Gastroesophageal sphincter (tissue), 4 donors: ENCODE measurements at regions not wholly inside any gene's neighbourhood (a gene's known extent, or its start where the extent isn't known, plus 50 kb on each side); places are given as distances from the start of the nearest gene placed in this dataset.
"Not testable (repeated sequence)": the region's sequence is repeated elsewhere in the genome, so short reads cannot be mapped to it uniquely, and the experiment has no call there.

Source experiments
- ATAC-seq: fragments of 150-250 bp; one replicate; pipeline ENCODE4 v1.9.1; 2016; ENCODE audit warnings: mild to moderate bottlenecking, moderate library complexity
- H3K27ac ChIP-seq, 4 donors: fragments of 200-600 bp; sonication (generic) in 3 of 4; 1 replicate in 3 of 4; 2 replicates in 1 of 4; pipeline ENCODE4 v1.5.1; 2016 to 2019
- H3K27me3 ChIP-seq: fragments of 200-600 bp; sonication (generic); one replicate; pipeline ENCODE4 v1.5.1; 2019
- H3K36me3 ChIP-seq, 2 donors: fragments of 200-600 bp; sonication (generic); one replicate each; pipeline ENCODE4 v1.5.1; 2019; ENCODE audit warnings: control low read depth in 1 of 2
- H3K4me1 ChIP-seq, 3 donors: fragments of 200-600 bp; sonication (generic); 1 replicate in 2 of 3; 2 replicates in 1 of 3; pipeline ENCODE4 v1.5.1; 2016 to 2019; ENCODE audit warnings: control low read depth in 2 of 3
- H3K4me3 ChIP-seq, 2 donors: fragments of 200-600 bp; sonication (generic); one replicate each; pipeline ENCODE4 v1.5.1; 2019; ENCODE audit warnings: mild to moderate bottlenecking in 1 of 2, moderate library complexity in 1 of 2
- H3K9me3 ChIP-seq, 3 donors: fragments of 200-600 bp; sonication (generic); one replicate each; pipeline ENCODE4 v1.5.1; 2017 to 2019; ENCODE audit warnings: control low read depth in 2 of 3
- EP300 ChIP-seq: sonication (generic); formaldehyde crosslinking; IDR thresholded peaks from one replicate; pipeline ENCODE4 v1.6.1; 2017; ENCODE audit warnings: antibody characterized with exemption, mild to moderate bottlenecking
- POLR2A ChIP-seq, 2 donors: fragments of 450-650 bp; IDR thresholded peaks; one replicate each; pipeline ENCODE4 v1.6.1; 2017; ENCODE audit warnings: antibody characterized with exemption in 2 of 2, mild to moderate bottlenecking in 2 of 2, moderate library complexity in 1 of 2
- POLR2AphosphoS5 ChIP-seq: sonication (generic); formaldehyde crosslinking; IDR thresholded peaks from one replicate; pipeline ENCODE4 v1.6.1; 2017; ENCODE audit warnings: antibody characterized with exemption
- WGBS, 2 donors: methylation state at CpG; one replicate each; pipeline ENCODE4 v1.1.5; 2018; ENCODE audit warnings: low coverage in 1 of 2; 5-methylcytosine and 5-hydroxymethylcytosine counted together
- TF ChIP-seq, protein P1 (sequence below), 4 experiments: fragments of 200-600 bp in 2 of 4; fragments of 450-650 bp in 2 of 4; sonication (generic) in 1 of 4; IDR thresholded peaks; one replicate each; pipeline ENCODE4 v1.5.1; 2017 to 2019; ENCODE audit warnings: antibody characterized with exemption in 4 of 4, mild to moderate bottlenecking in 2 of 4, moderate library complexity in 2 of 4

DNA sequence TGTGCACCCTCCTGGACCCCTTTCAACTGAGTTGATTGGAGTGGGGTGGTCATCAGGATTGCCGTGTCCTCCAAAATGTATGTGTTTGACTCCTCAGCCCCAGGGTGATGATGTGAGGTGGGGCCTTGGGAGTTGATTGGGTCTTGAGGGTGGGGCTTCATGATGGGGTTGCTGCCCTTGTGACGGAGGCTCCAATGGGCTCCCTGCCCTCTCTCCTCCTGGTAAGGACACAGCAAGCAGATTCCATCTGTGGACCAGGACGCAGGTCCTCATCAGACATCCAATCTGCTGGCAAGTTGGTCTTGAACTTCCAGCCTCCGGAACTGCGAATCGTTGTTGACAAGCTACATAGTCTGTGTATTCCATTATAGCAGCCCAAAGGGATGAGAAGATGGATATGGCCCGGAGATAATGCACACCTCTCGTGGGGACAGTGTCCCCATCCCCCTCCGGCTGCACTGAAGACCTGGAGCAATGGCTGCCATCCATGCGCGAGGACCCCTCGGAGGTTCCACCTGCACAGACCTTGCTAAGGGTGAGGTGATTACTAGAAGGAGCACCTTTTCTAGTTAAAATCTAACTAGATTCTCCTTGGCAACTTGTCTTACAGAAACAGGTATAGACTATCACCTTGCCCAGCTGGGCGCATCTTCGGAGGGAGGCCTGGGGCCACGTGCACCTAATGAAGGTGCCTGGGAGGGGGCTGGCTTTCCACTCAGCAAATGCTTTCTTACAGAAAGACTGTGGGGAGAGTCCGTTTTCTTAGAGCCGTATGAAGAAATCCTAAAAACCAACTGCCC lies 75.7 kb upstream of the IRX4 start:
- Histone ChIP-seq H3K4me1 (no peaks in the 10 kb centered on the region), H3K4me3 (no peak overlapping the region), H3K27me3 (peaks cover 6% of the 10 kb centered on the region), H3K27ac (no peak overlapping the region), H3K36me3 (peaks cover 0 to 9% of the 10 kb centered on the region in 2 donors), H3K9me3 (no peaks in the 10 kb centered on the region)
- TF ChIP-seq POLR2AphosphoS5, result no peak
- no peak for TF ChIP-seq EP300
- TF ChIP-seq, protein P1, sequence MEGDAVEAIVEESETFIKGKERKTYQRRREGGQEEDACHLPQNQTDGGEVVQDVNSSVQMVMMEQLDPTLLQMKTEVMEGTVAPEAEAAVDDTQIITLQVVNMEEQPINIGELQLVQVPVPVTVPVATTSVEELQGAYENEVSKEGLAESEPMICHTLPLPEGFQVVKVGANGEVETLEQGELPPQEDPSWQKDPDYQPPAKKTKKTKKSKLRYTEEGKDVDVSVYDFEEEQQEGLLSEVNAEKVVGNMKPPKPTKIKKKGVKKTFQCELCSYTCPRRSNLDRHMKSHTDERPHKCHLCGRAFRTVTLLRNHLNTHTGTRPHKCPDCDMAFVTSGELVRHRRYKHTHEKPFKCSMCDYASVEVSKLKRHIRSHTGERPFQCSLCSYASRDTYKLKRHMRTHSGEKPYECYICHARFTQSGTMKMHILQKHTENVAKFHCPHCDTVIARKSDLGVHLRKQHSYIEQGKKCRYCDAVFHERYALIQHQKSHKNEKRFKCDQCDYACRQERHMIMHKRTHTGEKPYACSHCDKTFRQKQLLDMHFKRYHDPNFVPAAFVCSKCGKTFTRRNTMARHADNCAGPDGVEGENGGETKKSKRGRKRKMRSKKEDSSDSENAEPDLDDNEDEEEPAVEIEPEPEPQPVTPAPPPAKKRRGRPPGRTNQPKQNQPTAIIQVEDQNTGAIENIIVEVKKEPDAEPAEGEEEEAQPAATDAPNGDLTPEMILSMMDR (IDR thresholded peaks at IDR 0.05), result no peak
- no peak for TF ChIP-seq POLR2A (IDR thresholded peaks at IDR 0.05)
- ATAC-seq, result no peak
- 93 to 100% methylated on average over 2 to 7 of the region's 17 CpGs for WGBS, 2 donors

DNA sequence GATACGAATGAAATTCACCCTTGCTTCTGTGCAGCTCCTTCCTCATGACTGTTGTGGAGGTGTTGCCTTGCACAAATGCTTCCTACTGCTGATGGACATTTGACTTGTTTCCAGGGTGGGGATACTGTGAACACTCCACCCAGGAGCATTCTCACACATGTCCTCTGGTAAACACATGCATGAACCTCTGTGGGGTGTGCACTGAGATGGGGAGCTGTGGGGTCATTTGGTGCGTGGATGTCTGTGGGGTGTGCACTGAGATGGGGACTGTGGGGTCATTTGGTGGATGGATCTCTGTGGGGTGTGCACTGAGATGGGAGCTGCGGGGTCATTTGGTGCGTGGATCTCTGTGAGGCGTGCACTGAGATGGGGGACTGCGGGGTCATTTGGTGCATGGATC lies 72.9 kb upstream of the IRX4 start:
- H3K27me3 ChIP-seq, result peaks cover 29% of the 10 kb centered on the region
- TF ChIP-seq EP300 (no peak), POLR2AphosphoS5 (no peak), POLR2A (IDR thresholded peaks at IDR 0.05) (no peak)
- TF ChIP-seq, protein P1 (IDR thresholded peaks at IDR 0.05), result no peak
- H3K27ac ChIP-seq, result no peak overlapping the region
- no peak overlapping the region for H3K4me3 ChIP-seq
- no peak for ATAC-seq
- H3K36me3 ChIP-seq, result peaks cover 0 to 9% of the 10 kb centered on the region in 2 donors
- H3K9me3 ChIP-seq, result no peaks in the 10 kb centered on the region
- no peaks in the 10 kb centered on the region for H3K4me1 ChIP-seq
- 93% methylated on average over 1 of the region's 6 CpGs for WGBS, 2 donors

DNA sequence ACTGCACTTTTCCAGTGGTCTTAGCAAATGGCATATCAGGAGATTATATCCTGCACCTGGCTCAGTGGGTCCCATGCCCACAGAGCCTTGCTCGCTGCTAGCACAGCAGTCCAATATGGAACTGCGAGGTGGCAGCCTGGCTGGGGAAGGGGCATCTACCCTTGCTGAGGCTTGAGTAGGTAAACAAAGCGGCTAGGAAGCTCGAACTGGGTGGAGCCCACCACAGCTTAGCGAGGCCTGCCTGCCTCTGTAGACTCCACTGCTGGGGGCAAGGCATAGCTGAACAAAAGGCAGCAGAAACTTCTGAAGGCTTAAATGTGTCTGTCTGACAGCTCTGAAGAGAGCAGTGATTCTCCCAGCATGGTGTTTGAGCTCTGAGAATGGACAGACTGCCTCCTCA lies 71.0 kb upstream of the IRX4 start:
- H3K27me3 ChIP-seq, result peaks cover 42% of the 10 kb centered on the region
- not testable (repeated sequence) for H3K4me1 ChIP-seq
- WGBS, 2 donors, result 70 to 74% methylated on average over 2 to 3 of the region's 5 CpGs

DNA sequence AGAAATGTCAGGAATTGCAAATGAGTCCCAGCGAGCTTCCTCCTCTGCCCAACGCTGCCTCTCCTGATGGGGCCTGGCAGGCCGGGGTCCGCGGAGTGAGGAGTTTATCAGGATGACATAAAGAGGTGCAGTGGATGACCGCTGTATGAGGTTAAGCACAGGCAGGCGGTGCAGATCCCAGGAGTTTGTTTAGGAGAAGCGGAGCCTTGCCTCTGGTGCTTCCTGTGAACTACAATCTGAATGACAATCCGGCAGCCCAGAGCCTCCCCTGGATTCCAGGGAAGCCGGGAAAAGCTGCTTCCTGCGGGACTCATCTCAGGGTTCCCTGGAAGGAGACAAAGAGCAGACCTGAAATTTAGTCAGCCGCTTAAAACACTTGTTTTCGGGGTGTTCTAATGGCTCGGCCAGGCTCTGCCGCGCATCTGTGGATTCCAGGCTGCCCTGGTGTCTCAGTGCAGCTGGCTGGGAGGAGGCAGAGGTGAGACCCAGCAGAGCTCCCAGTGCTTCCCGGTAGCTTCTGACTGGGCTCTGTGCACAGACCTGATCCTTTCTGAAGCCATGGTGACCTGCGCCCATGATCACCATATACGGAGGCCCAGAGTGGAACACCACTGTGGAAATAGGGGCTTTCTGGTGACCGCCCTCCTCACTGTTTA lies 69.8 kb upstream of the IRX4 start:
- H3K36me3 ChIP-seq, result no peaks in the 10 kb centered on the region
- peaks cover 0 to 16% (median 0%) of the 10 kb centered on the region in 3 donors for H3K4me1 ChIP-seq
- H3K4me3 ChIP-seq, result no peak overlapping the region
- WGBS, 2 donors, result 6 to 25% methylated on average over 3 to 5 of the region's 20 CpGs
- H3K27me3 ChIP-seq, result peaks cover 45% of the 10 kb centered on the region
- no peak overlapping the region for H3K27ac ChIP-seq
- no peak for ATAC-seq
- no peaks in the 10 kb centered on the region for H3K9me3 ChIP-seq
- no peak for TF ChIP-seq POLR2A (IDR thresholded peaks at IDR 0.05)
- TF ChIP-seq, protein P1 (IDR thresholded peaks at IDR 0.05), result no peak
- no peak for TF ChIP-seq POLR2AphosphoS5
- TF ChIP-seq EP300, result no peak

More for the DNA sequence above, 71.0 kb upstream of the IRX4 start:
- not testable (repeated sequence) for H3K36me3 ChIP-seq, H3K9me3 ChIP-seq, ATAC-seq, H3K4me3 ChIP-seq, H3K27ac ChIP-seq

DNA sequence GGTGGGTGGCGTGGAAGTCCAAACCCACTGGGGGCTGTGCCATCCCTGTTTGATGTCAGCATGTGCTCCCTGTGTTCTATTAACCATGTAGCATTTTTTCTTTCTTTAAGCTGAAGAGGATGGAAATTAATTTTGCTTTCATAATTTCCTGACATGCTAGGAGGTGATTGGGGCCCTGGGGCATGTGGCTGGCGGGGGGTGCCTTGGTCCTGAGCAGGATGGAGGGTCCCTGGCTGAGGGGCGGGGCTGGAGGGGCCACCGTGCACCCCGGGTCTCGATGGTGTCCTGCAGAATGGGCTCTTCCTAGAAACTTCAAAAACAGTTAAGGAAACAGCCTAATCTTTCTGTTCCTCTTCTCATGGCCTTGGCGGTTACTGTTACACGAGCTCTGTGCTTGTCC lies 69.3 kb upstream of the IRX4 start:
- H3K27me3 ChIP-seq, result peaks cover 45% of the 10 kb centered on the region
- H3K36me3 ChIP-seq, result no peaks in the 10 kb centered on the region
- no peak overlapping the region for H3K4me3 ChIP-seq
- WGBS, 2 donors, result 32% methylated on average over 7 of the region's 8 CpGs; no CpG with 5 or more reads in 1 of the 2 donors
- no peak for ATAC-seq
- no peaks in the 10 kb centered on the region for H3K9me3 ChIP-seq
- H3K4me1 ChIP-seq, result peaks cover 0 to 16% (median 0%) of the 10 kb centered on the region in 3 donors
- TF ChIP-seq, protein P1 (IDR thresholded peaks at IDR 0.05), result no peak
- no peak overlapping the region for H3K27ac ChIP-seq
